HEK293 (cell line): ENCODE measurements at regions not wholly inside any gene's neighbourhood (a gene's known extent, or its start where the extent isn't known, plus 50 kb on each side); places are given as distances from the start of the nearest gene placed in this dataset.

Experiments used
- CTCF ChIA-PET: fragments of 350-600 bp; formaldehyde crosslinking; extraction: SDS; loops from one replicate; lab custom pipeline; 2021; ENCODE audit warnings: antibody characterized with exemption; lab: Yijun Ruan, JAX
- POLR2A ChIA-PET: fragments of 300-600 bp; formaldehyde crosslinking; extraction: SDS; loops from one replicate; lab custom pipeline; 2020; ENCODE audit warnings: antibody characterized with exemption, inconsistent platforms; lab: Yijun Ruan, JAX
- H3K27ac ChIP-seq: fragments of 200-500 bp; sonication (Bioruptor generic); 2 replicates; pipeline ENCODE4 v1.5.1; 2014; ENCODE audit warnings: low read depth, low read length, control low read depth, inconsistent platforms; ENCODE audit errors: extremely low read depth
- H3K36me3 ChIP-seq, 2 experiments: fragments of 200-500 bp in 1 of 2; sonication (Bioruptor generic) in 1 of 2; 1 replicate in 1 of 2; 2 replicates in 1 of 2; pipeline ENCODE4 v1.5.1; 2014 to 2017; ENCODE audit warnings: inconsistent platforms in 2 of 2, low read length in 2 of 2; ENCODE audit not compliant: control insufficient read depth in 2 of 2, insufficient read depth in 1 of 2
- H3K4me1 ChIP-seq: fragments of 200-500 bp; sonication (Bioruptor generic); 2 replicates; pipeline ENCODE4 v1.5.1; 2014; ENCODE audit warnings: mild to moderate bottlenecking, low read length, inconsistent platforms; ENCODE audit not compliant: control insufficient read depth, insufficient read depth
- H3K4me3 ChIP-seq: 2 replicates; pipeline ENCODE4 v1.5.1; 2011; ENCODE audit warnings: low read depth, mild to moderate bottlenecking, control low read depth, low read length, moderate library complexity
- H3K9me3 ChIP-seq: fragments of 200-500 bp; sonication (Bioruptor generic); 2 replicates; pipeline ENCODE4 v1.5.1; 2014; ENCODE audit warnings: low read depth, low read length, inconsistent platforms; ENCODE audit not compliant: control insufficient read depth, insufficient read depth
- GLIS1 ChIP-seq: fragments of 450-650 bp; formaldehyde crosslinking; IDR thresholded peaks from 2 replicates; pipeline ENCODE4 v1.5.1; 2016; ENCODE audit warnings: missing biosample characterization, missing genetic modification characterization
- ZNF10 ChIP-seq: fragments of 450-650 bp; formaldehyde crosslinking; IDR thresholded peaks from 2 replicates; pipeline ENCODE4 v1.5.1; 2017; ENCODE audit warnings: missing biosample characterization, missing genetic modification characterization
- ZNF140 ChIP-seq: fragments of 450-650 bp; formaldehyde crosslinking; IDR thresholded peaks from 2 replicates; pipeline ENCODE4 v1.5.1; 2016; ENCODE audit warnings: missing biosample characterization, missing genetic modification characterization
- ZNF157 ChIP-seq: fragments of 450-650 bp; formaldehyde crosslinking; IDR thresholded peaks from 2 replicates; pipeline ENCODE4 v1.5.1; 2016; ENCODE audit warnings: missing biosample characterization, missing genetic modification characterization
- ZNF175 ChIP-seq: fragments of 450-650 bp; formaldehyde crosslinking; IDR thresholded peaks from 2 replicates; pipeline ENCODE4 v1.5.1; 2016; ENCODE audit warnings: missing biosample characterization, missing genetic modification characterization
- ZNF324 ChIP-seq: fragments of 450-650 bp; formaldehyde crosslinking; IDR thresholded peaks from 2 replicates; pipeline ENCODE4 v1.5.1; 2016; ENCODE audit warnings: missing biosample characterization, missing genetic modification characterization
- ZNF561 ChIP-seq: fragments of 450-650 bp; IDR thresholded peaks from 2 replicates; pipeline ENCODE4 v1.5.1; 2018; ENCODE audit warnings: missing biosample characterization, missing genetic modification characterization, borderline replicate concordance
- ZNF623 ChIP-seq: fragments of 450-650 bp; formaldehyde crosslinking; IDR thresholded peaks from 2 replicates; pipeline ENCODE4 v1.5.1; 2016; ENCODE audit warnings: missing biosample characterization, missing genetic modification characterization
- TF ChIP-seq, protein P1 (sequence below): fragments of 450-650 bp; formaldehyde crosslinking; IDR thresholded peaks from 2 replicates; pipeline ENCODE4 v1.5.1; 2016; ENCODE audit warnings: missing biosample characterization, missing genetic modification characterization
- TF ChIP-seq, protein P2 (sequence below): fragments of 450-650 bp; formaldehyde crosslinking; IDR thresholded peaks from 2 replicates; pipeline ENCODE4 v1.5.1; 2016; ENCODE audit warnings: missing biosample characterization, missing genetic modification characterization
- TF ChIP-seq, protein P3 (sequence below): fragments of 450-650 bp; formaldehyde crosslinking; IDR thresholded peaks from 2 replicates; pipeline ENCODE4 v1.5.1; 2016; ENCODE audit warnings: missing biosample characterization, missing genetic modification characterization
- TF ChIP-seq, protein P4 (sequence below): fragments of 450-650 bp; formaldehyde crosslinking; IDR thresholded peaks from 2 replicates; pipeline ENCODE4; 2016; ENCODE audit warnings: missing biosample characterization, missing genetic modification characterization
- TF ChIP-seq, protein P5 (sequence below): fragments of 450-650 bp; formaldehyde crosslinking; IDR thresholded peaks from 2 replicates; pipeline ENCODE4 v1.5.1; 2016; ENCODE audit warnings: missing biosample characterization, missing genetic modification characterization
- TF ChIP-seq, protein P6 (sequence below): fragments of 450-650 bp; formaldehyde crosslinking; IDR thresholded peaks from 2 replicates; pipeline ENCODE4 v1.5.1; 2017; ENCODE audit warnings: missing biosample characterization, missing genetic modification characterization

DNA sequence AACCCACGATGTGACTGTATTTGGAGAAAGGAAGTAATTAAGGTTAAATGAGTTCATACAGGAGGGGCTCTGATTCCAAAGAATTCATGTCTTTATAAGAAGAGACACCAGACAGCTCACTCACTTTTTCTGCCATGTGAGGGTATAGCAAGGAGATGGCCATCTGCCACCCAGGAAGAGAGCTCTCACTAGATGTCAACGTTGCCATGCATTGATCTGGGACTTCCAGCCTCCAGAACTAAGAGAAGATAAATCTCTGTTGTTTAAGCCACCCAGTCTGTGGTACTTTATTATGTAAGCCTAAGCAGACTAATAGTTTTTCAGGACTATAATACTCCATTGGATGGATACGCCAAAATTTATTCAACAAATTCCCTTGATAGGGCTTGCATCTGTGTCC, 89.8 kb upstream of the RAD23B start:
- Histone ChIP-seq H3K36me3 (no peaks in the 10 kb centered on the region), H3K4me3 (no peak overlapping the region), H3K9me3 (no peaks in the 10 kb centered on the region), H3K27ac (no peak overlapping the region), H3K4me1 (no peaks in the 10 kb centered on the region)
- TF ChIP-seq, protein P1, sequence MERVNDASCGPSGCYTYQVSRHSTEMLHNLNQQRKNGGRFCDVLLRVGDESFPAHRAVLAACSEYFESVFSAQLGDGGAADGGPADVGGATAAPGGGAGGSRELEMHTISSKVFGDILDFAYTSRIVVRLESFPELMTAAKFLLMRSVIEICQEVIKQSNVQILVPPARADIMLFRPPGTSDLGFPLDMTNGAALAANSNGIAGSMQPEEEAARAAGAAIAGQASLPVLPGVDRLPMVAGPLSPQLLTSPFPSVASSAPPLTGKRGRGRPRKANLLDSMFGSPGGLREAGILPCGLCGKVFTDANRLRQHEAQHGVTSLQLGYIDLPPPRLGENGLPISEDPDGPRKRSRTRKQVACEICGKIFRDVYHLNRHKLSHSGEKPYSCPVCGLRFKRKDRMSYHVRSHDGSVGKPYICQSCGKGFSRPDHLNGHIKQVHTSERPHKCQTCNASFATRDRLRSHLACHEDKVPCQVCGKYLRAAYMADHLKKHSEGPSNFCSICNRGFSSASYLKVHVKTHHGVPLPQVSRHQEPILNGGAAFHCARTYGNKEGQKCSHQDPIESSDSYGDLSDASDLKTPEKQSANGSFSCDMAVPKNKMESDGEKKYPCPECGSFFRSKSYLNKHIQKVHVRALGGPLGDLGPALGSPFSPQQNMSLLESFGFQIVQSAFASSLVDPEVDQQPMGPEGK: no peak
- TF ChIP-seq GLIS1 (tag by site-specific recombination): no peak
- TF ChIP-seq, protein P2, sequence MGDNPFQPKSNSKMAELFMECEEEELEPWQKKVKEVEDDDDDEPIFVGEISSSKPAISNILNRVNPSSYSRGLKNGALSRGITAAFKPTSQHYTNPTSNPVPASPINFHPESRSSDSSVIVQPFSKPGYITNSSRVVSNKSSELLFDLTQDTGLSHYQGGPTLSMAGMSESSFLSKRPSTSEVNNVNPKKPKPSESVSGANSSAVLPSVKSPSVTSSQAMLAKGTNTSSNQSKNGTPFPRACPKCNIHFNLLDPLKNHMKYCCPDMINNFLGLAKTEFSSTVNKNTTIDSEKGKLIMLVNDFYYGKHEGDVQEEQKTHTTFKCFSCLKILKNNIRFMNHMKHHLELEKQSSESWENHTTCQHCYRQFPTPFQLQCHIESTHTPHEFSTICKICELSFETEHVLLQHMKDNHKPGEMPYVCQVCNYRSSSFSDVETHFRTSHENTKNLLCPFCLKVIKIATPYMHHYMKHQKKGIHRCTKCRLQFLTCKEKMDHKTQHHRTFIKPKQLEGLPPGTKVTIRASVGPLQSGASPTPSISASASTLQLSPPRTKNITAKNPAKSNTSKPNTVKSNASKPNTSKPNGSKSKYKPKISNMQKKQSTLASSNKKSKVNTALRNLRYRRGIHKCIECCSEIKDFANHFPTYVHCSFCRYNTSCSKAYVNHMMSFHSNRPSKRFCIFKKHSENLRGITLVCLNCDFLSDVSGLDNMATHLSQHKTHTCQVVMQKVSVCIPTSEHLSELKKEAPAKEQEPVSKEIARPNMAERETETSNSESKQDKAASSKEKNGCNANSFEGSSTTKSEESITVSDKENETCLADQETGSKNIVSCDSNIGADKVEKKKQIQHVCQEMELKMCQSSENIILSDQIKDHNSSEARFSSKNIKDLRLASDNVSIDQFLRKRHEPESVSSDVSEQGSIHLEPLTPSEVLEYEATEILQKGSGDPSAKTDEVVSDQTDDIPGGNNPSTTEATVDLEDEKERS (tag by site-specific recombination): no peak
- TF ChIP-seq, protein P3, sequence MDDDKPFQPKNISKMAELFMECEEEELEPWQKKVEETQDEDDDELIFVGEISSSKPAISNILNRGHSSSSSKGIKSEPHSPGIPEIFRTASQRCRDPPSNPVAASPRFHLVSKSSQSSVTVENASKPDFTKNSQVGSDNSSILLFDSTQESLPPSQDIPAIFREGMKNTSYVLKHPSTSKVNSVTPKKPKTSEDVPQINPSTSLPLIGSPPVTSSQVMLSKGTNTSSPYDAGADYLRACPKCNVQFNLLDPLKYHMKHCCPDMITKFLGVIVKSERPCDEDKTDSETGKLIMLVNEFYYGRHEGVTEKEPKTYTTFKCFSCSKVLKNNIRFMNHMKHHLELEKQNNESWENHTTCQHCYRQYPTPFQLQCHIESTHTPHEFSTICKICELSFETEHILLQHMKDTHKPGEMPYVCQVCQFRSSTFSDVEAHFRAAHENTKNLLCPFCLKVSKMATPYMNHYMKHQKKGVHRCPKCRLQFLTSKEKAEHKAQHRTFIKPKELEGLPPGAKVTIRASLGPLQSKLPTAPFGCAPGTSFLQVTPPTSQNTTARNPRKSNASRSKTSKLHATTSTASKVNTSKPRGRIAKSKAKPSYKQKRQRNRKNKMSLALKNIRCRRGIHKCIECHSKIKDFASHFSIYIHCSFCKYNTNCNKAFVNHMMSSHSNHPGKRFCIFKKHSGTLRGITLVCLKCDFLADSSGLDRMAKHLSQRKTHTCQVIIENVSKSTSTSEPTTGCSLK (tag by site-specific recombination): no peak
- TF ChIP-seq ZNF324 (tag by site-specific recombination): no peak
- TF ChIP-seq, protein P4, sequence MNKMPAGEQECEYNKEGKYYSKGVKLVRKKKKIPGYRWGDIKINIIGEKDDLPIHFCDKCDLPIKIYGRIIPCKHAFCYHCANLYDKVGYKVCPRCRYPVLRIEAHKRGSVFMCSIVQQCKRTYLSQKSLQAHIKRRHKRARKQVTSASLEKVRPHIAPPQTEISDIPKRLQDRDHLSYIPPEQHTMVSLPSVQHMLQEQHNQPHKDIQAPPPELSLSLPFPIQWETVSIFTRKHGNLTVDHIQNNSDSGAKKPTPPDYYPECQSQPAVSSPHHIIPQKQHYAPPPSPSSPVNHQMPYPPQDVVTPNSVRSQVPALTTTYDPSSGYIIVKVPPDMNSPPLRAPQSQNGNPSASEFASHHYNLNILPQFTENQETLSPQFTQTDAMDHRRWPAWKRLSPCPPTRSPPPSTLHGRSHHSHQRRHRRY (tag by site-specific recombination): no peak
- no peak for TF ChIP-seq ZNF623 (tag by site-specific recombination)
- TF ChIP-seq ZNF175 (tag by site-specific recombination): no peak
- no peak for TF ChIP-seq ZNF561 (tag by site-specific recombination)
- ChIA-PET POLR2A (no interaction called here), CTCF (no interaction called here)

DNA sequence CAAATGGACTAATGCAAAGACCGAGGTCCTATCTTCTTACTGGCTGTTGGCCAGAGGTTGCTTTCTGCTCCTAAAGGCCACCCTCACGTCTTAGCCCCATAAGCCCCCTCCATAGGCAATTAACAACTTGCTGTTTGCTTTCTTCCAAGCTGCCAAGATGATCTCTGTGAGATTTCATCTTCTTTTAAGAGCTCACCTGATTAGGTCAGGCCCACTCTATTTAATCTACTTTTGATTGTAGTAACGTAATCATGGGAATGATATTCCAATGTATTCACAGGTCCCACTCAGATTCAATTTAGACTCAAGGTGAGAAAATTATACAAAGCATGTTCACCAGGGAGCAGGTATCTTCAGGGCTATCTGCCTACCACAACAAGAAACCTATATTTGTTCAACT, 84.4 kb upstream of the RAD23B start:
- Histone ChIP-seq H3K27ac (no peak overlapping the region), H3K4me3 (no peak overlapping the region), H3K4me1 (no peaks in the 10 kb centered on the region), H3K36me3 (no peaks in the 10 kb centered on the region)
- ChIA-PET CTCF (no interaction called here), POLR2A (interaction anchor here (0.5 kb wide), 1 partner anchor 1893 kb away, joined by 7 read pairs; no protein-coding TSS in a partner anchor)
- peak; percentile 82 for TF ChIP-seq ZNF10 (tag by site-specific recombination)
- TF ChIP-seq, protein P5, sequence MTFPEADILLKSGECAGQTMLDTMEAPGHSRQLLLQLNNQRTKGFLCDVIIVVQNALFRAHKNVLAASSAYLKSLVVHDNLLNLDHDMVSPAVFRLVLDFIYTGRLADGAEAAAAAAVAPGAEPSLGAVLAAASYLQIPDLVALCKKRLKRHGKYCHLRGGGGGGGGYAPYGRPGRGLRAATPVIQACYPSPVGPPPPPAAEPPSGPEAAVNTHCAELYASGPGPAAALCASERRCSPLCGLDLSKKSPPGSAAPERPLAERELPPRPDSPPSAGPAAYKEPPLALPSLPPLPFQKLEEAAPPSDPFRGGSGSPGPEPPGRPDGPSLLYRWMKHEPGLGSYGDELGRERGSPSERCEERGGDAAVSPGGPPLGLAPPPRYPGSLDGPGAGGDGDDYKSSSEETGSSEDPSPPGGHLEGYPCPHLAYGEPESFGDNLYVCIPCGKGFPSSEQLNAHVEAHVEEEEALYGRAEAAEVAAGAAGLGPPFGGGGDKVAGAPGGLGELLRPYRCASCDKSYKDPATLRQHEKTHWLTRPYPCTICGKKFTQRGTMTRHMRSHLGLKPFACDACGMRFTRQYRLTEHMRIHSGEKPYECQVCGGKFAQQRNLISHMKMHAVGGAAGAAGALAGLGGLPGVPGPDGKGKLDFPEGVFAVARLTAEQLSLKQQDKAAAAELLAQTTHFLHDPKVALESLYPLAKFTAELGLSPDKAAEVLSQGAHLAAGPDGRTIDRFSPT (tag by site-specific recombination): no peak
- no peak for TF ChIP-seq ZNF140 (tag by site-specific recombination)
- TF ChIP-seq ZNF623 (tag by site-specific recombination): no peak
- TF ChIP-seq ZNF157 (tag by site-specific recombination): no peak
- TF ChIP-seq, protein P6, sequence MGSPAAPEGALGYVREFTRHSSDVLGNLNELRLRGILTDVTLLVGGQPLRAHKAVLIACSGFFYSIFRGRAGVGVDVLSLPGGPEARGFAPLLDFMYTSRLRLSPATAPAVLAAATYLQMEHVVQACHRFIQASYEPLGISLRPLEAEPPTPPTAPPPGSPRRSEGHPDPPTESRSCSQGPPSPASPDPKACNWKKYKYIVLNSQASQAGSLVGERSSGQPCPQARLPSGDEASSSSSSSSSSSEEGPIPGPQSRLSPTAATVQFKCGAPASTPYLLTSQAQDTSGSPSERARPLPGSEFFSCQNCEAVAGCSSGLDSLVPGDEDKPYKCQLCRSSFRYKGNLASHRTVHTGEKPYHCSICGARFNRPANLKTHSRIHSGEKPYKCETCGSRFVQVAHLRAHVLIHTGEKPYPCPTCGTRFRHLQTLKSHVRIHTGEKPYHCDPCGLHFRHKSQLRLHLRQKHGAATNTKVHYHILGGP (tag by site-specific recombination): no peak
- TF ChIP-seq, all 188 proteins: peak for 1
- no peaks in the 10 kb centered on the region for H3K9me3 ChIP-seq
